ENCODE measurements at regions not wholly inside any gene's neighbourhood (a gene's known extent, or its start where the extent isn't known, plus 50 kb on each side); places are given as distances from the start of the nearest gene placed in this dataset.

- no peak for TF ChIP-seq POLR2A (IDR thresholded peaks at IDR 0.05)
- TF ChIP-seq CTCF (IDR thresholded peaks at IDR 0.05) = no peak
These were observed 598.0 kb upstream of the NOX3 start for GRCh38 chr6:156053626-156054025.

All from body of pancreas (tissue), 4 donors.